HG02763 (cell line): ENCODE measurements at regions not wholly inside any gene's neighbourhood (a gene's known extent, or its start where the extent isn't known, plus 50 kb on each side); places are given as distances from the start of the nearest gene placed in this dataset.

Source experiments
- ATAC-seq: cut with Tn5 transposase; IDR thresholded peaks from one replicate; pipeline ENCODE4 v1.9.1; 2021; ENCODE audit warnings: mild to moderate bottlenecking, moderate library complexity; ENCODE audit not compliant: unreplicated experiment

DNA sequence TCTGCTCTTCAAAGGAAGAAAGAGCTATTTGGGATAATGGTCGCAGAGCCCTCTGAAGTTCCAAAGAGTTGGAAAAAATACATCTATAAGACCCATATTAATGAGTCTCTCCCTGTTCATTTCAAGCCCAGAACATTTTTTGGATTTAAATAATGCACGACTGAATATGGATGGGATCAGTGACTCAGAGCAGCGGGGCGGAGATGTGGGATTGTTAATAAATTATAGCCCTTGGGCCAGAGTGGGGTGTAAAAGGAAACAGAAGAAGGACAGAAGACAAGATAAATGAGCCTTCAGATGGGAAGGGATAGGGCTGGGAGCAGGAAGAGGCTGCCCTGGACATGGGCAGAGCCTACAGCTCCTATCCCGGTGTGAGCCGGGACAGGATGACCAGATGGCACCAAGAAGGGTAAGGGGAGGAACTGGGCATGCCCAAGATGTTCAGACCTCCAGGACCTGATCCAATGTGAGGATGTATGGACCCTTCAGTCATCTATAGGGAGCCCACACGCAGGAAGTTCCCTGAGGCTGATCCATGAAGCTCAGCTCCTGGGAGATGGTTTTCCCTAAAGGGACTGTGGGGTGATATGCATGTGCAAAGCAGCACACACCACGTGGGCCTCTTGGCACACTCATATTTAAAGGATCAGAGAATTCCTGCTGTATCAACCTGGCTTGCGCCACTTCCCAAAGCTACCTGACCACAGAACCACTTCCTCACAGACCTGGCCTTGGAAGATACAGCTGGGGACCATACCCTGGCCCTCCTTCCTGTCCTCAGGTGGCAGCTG, 96.1 kb upstream of the PLXNA4 start:
- no peak for ATAC-seq

GRCh38 chr7:132666774-132667172, 90.5 kb upstream of the PLXNA4 start:
- ATAC-seq = no peak

DNA sequence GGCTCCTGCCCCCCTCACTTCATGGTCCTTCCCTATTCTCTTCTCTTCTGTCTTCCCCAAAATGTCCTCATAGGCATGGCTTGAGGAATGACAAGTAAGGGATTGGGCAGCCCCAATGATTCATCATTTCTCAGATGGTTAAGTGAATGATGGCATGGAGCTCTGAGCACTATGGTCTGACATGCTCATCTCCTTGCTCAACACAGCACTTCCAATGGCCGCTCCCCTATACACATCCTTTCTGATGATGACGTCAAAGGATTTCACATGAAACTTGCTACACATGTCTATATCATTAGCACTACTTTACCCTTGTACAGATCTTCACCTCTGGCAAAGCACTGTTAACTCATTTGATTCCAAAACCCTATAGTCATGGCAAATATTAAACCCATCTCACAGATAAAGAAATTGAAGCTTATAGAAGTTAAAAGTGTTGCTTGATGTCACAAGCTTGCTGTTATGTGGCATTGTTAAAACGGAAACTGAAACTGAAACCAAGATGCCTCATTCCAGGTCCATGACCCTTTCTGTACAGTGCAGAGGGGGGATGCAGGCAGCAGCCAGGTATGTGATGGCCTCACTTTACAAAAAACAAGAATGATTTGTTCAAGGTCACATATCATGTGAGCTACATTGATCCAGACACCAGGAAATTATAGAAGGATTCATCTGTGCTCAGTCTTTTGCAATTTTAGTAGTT, 90.0 kb upstream of the PLXNA4 start:
- no peak for ATAC-seq

DNA sequence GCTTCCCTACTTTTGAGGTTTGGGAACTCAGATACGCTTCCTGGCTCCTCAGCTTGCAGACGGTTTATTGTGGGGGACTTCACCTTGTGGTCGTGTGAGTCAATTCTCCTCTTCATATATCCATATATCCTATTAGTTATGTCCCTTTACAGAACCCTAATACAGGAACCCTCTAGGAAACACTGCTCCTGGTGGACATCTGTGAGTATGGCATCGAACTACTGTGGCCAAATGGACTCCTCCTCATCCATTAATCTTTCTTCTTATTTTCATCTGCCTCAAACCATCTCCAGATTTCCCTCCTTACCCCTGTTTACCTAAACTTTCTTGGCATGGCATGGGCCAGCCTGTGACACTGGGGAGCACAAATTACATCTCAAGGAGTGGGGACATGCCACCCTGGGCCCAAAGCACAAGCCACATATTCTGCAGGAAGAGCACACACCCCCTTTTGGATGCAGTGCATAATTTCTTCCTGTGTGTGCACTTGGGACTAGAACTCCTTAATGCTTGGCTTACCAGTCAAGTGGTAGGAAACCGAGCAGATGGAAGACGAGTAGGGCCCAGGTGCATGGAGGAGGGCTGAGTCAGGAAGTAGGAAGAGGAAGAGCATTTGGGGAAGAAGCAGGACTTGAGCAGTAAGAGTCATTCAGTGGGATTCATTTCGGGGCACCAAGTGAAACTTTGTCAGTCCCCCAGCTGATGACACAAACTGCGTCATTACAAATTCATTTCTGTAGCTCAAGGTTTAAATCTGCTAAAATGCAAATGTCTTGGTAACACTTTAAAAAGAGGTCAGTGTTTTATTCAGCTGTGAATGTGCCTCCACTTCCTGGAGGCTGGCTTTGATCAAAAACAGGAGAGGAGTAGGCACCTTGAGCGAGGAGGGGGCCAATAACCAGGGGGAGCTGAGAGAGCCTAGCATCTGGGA, 80.8 kb upstream of the PLXNA4 start:
- no peak for ATAC-seq

GRCh38 chr7:132656341-132656740, 80.1 kb upstream of the PLXNA4 start:
- ATAC-seq = no peak

DNA sequence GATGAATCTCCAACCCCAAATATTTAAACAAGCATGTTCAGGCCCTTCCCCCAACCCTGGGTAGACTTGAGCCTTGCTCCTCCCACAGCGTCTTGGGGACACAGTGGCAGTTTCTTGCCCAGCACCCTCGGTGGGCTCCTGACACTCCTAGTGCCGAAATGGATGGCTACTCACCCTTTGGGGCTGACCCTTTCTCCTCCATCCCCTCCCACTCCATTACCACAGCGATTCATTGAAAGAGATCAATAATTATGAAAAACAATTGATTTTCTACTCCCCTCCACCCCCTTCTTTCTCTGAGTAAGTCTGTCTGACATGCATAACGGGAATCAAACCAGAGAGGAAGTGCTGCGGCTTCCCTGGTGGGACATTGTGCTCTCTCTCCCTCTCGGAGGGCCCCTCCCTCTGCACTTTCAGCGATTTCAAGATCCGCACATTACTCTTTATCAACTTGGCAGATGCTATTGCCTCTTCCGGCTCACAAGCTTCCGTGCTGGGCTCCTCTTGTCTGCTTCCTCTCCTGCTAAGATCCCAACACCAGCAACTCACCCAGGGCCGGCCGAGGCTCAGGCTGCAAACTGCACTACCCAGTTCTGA, 79.0 kb upstream of the PLXNA4 start:
- ATAC-seq = no peak

DNA sequence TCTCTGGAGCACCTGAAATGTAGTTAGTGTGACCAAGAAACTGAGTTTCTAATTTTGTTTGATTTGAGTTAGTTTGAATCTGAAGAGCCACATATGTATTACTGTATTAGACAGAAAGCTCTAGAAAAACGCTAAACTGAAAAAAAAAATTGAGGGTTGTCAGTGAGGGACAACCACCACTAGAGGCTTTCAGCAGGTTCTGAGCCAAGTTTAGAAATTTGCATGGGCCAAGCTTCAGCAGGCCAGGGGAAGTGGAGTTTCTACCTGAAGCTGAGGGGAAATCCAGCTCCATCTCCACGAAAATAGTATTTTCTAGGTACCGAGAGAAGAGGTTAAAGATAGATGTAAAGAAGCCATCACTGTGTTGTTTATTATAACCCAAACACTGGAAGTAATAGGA, 77.9 kb upstream of the PLXNA4 start:
- ATAC-seq = peak; percentile 59

- ATAC-seq = peak; percentile 45
Measured at GRCh38 chr7:132653366-132653930, 77.2 kb upstream of the PLXNA4 start.

DNA sequence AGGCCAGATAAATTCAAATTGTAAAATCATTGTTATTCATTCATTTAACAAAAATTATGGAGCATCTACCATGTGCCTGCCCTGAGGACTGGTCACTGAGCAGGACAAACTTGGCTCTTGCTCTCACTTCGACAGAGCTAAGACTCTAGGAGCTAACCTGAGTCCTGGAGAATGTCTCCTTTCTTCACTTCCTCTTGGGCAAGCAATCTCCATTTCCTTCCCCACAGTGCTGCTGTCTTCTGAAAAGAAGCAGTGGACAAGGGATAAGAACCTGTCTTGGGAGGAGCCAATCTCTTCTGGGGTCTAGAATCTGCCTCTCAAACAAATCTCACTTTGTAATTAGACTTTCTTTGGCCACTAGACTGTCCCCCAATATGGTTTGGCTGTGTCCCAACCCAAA, 76.2 kb upstream of the PLXNA4 start:
- no peak for ATAC-seq

- no peak for ATAC-seq
Measured at GRCh38 chr7:132650498-132650897, 74.2 kb upstream of the PLXNA4 start.

- ATAC-seq = no peak
Measured at GRCh38 chr7:132647311-132647710, 71.0 kb upstream of the PLXNA4 start.

GRCh38 chr7:132646052-132646451, 69.8 kb upstream of the PLXNA4 start:
- no peak for ATAC-seq

DNA sequence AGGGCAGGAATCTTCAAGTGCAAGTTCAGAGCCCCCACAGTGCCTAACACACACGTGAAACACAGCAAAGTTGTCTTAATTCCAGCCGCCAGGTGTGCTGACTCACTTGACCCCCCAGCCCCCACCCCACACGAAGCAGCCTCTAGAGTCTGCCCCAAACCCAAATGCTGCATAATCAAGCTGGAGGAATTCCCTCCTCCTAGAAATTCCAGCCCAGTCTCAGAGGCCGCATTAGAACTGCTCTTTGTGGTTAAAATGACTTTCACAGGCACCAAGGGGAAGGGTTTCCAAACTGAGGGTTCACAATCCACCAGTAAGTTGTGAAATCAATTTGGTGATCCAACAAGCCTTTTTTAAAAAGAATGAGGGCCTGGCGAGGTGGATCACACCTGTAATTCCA, 67.0 kb upstream of the PLXNA4 start:
- no peak for ATAC-seq

- no peak for ATAC-seq
Measured at GRCh38 chr7:132641238-132641637, 65.0 kb upstream of the PLXNA4 start.

DNA sequence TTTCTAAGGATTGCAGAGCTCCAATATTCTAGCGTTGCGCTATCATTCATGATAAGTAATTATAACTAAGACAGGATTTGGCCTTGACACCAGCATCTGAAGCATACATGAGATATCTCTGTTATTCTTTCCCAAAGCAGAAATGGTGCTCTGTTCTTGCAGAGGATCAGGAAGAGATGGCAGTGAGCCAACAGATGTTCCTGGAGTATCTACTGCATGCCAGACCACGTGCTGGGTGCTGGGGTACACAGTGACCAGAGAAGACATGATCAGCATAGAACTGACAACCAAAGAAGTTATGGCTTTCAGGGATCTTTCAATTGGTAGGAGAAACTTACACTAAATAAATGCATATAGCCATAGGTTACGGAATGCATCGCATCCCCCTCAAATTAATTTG, 63.7 kb upstream of the PLXNA4 start:
- ATAC-seq = no peak

GRCh38 chr7:132638000-132638399, 61.7 kb upstream of the PLXNA4 start:
- no peak for ATAC-seq

DNA sequence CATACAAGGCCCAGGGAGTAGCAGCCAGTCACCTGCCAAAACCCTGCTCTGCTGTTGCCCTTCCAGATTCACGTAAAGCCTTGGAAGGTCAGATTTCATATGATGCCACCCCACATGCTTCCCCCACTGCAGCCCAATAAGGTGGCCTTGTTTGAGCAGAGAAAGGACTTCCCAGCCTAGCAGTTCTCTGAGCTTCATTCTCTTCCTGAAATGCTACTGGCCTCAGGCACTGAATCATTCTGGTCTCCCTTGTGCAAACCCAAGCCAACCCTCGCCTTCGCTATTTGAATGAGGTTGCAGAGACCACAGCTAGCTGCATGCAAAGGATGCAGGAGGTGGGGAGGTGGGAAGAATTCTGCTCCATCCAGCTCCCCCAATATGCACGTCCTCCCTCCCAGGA, 60.3 kb upstream of the PLXNA4 start:
- ATAC-seq = no peak

DNA sequence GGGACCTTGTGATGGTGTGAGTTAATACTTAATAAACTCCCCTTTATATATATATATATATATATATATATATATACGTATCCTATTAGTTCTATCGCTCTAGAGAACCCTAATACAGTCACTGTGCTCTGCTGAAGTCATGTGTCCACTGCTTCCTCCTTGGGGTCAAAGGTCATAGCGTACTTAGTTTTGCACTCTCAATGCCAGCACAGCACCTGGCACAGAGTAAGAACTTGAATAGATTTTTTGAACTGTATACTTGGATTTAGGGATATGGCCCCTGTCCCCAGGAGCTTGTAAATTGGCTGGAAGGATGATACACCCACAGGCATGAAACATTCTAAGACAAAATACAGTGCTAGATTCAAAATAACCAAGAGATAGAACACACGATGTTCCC, 58.9 kb upstream of the PLXNA4 start:
- ATAC-seq = no peak

- no peak for ATAC-seq
Measured at GRCh38 chr7:132630834-132631233, 54.6 kb upstream of the PLXNA4 start.
